ENCODE measurements at regions not wholly inside any gene's neighbourhood (a gene's known extent, or its start where the extent isn't known, plus 50 kb on each side); places are given as distances from the start of the nearest gene placed in this dataset.

DNA sequence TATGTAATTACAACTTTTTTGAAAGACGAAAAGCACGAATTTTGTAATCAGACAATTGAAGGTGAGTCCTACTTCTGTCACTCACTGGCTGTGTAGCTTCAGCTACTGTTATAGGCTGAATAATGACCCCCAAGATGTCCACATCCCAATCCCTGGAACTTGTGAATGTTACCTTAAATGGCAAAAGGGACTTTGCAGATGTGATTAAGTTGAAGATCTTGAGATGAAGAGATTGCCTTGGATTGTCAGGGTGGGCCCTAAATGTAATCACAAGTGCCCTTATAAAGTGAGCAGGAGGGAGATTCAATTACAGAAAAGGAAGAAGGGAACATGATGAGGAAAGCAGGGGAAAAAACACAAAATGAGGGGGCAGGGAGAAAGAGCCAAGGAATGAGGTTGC lies 326.2 kb upstream of the MSX2 start:
- TF ChIP-seq EP300 (IDR thresholded peaks at IDR 0.05) = no peak
- TF ChIP-seq POLR2A (IDR thresholded peaks at IDR 0.05) = no peak
- TF ChIP-seq, protein P1, sequence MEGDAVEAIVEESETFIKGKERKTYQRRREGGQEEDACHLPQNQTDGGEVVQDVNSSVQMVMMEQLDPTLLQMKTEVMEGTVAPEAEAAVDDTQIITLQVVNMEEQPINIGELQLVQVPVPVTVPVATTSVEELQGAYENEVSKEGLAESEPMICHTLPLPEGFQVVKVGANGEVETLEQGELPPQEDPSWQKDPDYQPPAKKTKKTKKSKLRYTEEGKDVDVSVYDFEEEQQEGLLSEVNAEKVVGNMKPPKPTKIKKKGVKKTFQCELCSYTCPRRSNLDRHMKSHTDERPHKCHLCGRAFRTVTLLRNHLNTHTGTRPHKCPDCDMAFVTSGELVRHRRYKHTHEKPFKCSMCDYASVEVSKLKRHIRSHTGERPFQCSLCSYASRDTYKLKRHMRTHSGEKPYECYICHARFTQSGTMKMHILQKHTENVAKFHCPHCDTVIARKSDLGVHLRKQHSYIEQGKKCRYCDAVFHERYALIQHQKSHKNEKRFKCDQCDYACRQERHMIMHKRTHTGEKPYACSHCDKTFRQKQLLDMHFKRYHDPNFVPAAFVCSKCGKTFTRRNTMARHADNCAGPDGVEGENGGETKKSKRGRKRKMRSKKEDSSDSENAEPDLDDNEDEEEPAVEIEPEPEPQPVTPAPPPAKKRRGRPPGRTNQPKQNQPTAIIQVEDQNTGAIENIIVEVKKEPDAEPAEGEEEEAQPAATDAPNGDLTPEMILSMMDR (IDR thresholded peaks at IDR 0.05) = no peak
